ENCODE measurements at regions not wholly inside any gene's neighbourhood (a gene's known extent, or its start where the extent isn't known, plus 50 kb on each side); places are given as distances from the start of the nearest gene placed in this dataset.

- Histone ChIP-seq H4K20me1 (ENCODE audit: insufficient read depth) (no peaks in the 10 kb centered on the region), H3K27me3 (ENCODE audit: insufficient read depth, low read length) (0 out of 2 replicates have a peak, but pooled peaks cover 3% of the 10 kb centered on the region), H3K36me3 (ENCODE audit: control insufficient read depth in 1 of 2, insufficient read depth in 2 of 2, low read length in 2 of 2) (no peaks in the 10 kb centered on the region), H3K9ac (ENCODE audit: low read length) (no peak overlapping the region), H3K4me2 (ENCODE audit: low read length) (no peak overlapping the region), H3K4me3 (replicated peaks in 1 of 2; ENCODE audit: low read depth in 1 of 2, low read length in 2 of 2) (no peak overlapping the region), H2AFZ (ENCODE audit: low read depth, low read length, poor library complexity, severe bottlenecking) (no peak overlapping the region), H3K9me3 (ENCODE audit: control insufficient read depth in 1 of 2, insufficient read depth in 1 of 2, low read depth in 1 of 2, low read length in 2 of 2) (no peaks in the 10 kb centered on the region), H3K79me2 (ENCODE audit: insufficient read depth, low read length) (no peaks in the 10 kb centered on the region), H3K9me2 (ENCODE audit: insufficient read depth) (no peaks in the 10 kb centered on the region), H3K4me1 (ENCODE audit: control insufficient read depth in 1 of 2, insufficient read depth in 2 of 2, low read length in 2 of 2) (no peaks in the 10 kb centered on the region), H3K27ac (ENCODE audit: low read depth, low read length) (no peak overlapping the region)
- ChIA-PET POLR2A (no interaction called here), RAD21 (ENCODE audit: low non-redundant PET in 1 of 2, low total read pairs in 2 of 2, uncharacterized antibody in 2 of 2, unreplicated experiment in 2 of 2) (no interaction called here), CTCF (no interaction called here)
- ATAC-seq (no peak), DNase-seq (ENCODE audit: low read depth, low spot score) (no peak)
- no TSS peak for BruUV-seq (replicated peaks)
- TF ChIP-seq TCF7L2 (IDR thresholded peaks at IDR 0.05; ENCODE audit: borderline replicate concordance, extremely low read depth, insufficient read depth, insufficient read length) (no peak), ZNF274 (IDR thresholded peaks at IDR 0.05; ENCODE audit: low read depth, low read length) (no peak), SRF (IDR thresholded peaks at IDR 0.05; ENCODE audit: low read depth) (no peak), SIN3A (IDR thresholded peaks at IDR 0.05; ENCODE audit: low read depth) (no peak), YY1 (IDR thresholded peaks at IDR 0.05; ENCODE audit: extremely low read depth, insufficient replicate concordance, low read depth, low read length) (no peak), EZH2 (IDR thresholded peaks at IDR 0.05) (no peak)
- intact Hi-C loops (cut with micrococcal nuclease): no loop called here
Observed at GRCh38 chr14:70269582-70269981, 80.8 kb upstream of the SLC8A3 start.

GRCh38 chr14:70268760-70269159 lies 80.0 kb upstream of the SLC8A3 start:
- no peak overlapping the region for H2AFZ ChIP-seq (ENCODE audit: low read depth, low read length, poor library complexity, severe bottlenecking)
- no peaks in the 10 kb centered on the region for H3K9me2 ChIP-seq (ENCODE audit: insufficient read depth)
- no peak overlapping the region for H3K27ac ChIP-seq (ENCODE audit: low read depth, low read length)
- TF ChIP-seq ZFX (IDR thresholded peaks at IDR 0.05): no peak
- no peak for TF ChIP-seq TCF7L2 (IDR thresholded peaks at IDR 0.05; ENCODE audit: borderline replicate concordance, extremely low read depth, insufficient read depth, insufficient read length)
- no peak for TF ChIP-seq POLR2AphosphoS5 (IDR thresholded peaks at IDR 0.05; ENCODE audit: low read depth, low read length)
- DNase-seq (ENCODE audit: low read depth, low spot score): no peak
- ATAC-seq: no peak
- H3K27me3 ChIP-seq (ENCODE audit: insufficient read depth, low read length): 0 out of 2 replicates have a peak, but pooled peaks cover 3% of the 10 kb centered on the region
- no peak overlapping the region for H3K9ac ChIP-seq (ENCODE audit: low read length)
- intact Hi-C loops (cut with micrococcal nuclease): no loop called here
- no TSS peak for BruUV-seq (replicated peaks)
- no peaks in the 10 kb centered on the region for H3K36me3 ChIP-seq (ENCODE audit: control insufficient read depth in 1 of 2, insufficient read depth in 2 of 2, low read length in 2 of 2)
- H3K4me3 ChIP-seq (replicated peaks in 1 of 2; ENCODE audit: low read depth in 1 of 2, low read length in 2 of 2): no peak overlapping the region
- no peaks in the 10 kb centered on the region for H4K20me1 ChIP-seq (ENCODE audit: insufficient read depth)
- no peak overlapping the region for H3K4me2 ChIP-seq (ENCODE audit: low read length)
- no peaks in the 10 kb centered on the region for H3K4me1 ChIP-seq (ENCODE audit: control insufficient read depth in 1 of 2, insufficient read depth in 2 of 2, low read length in 2 of 2)
- POLR2A ChIA-PET: no interaction called here
- CTCF ChIA-PET: no interaction called here
- no peaks in the 10 kb centered on the region for H3K79me2 ChIP-seq (ENCODE audit: insufficient read depth, low read length)
- no peaks in the 10 kb centered on the region for H3K9me3 ChIP-seq (ENCODE audit: control insufficient read depth in 1 of 2, insufficient read depth in 1 of 2, low read depth in 1 of 2, low read length in 2 of 2)
- RAD21 ChIA-PET (ENCODE audit: low non-redundant PET in 1 of 2, low total read pairs in 2 of 2, uncharacterized antibody in 2 of 2, unreplicated experiment in 2 of 2): no interaction called here
